Kidney epithelial cell (primary cell): ENCODE measurements at regions not wholly inside any gene's neighbourhood (a gene's known extent, or its start where the extent isn't known, plus 50 kb on each side); places are given as distances from the start of the nearest gene placed in this dataset.
"Not testable (repeated sequence)": the region's sequence is repeated elsewhere in the genome, so short reads cannot be mapped to it uniquely, and the experiment has no call there.

Source experiments
- DNase-seq: peaks from one replicate; pipeline ENCODE4 v3.0.0-alpha.2; 2010; ENCODE audit warnings: low read depth
- H3K27me3 ChIP-seq: 2 replicates; pipeline ENCODE4 v1.6.0; 2011; ENCODE audit warnings: low read length; ENCODE audit not compliant: control insufficient read depth, insufficient read depth
- H3K36me3 ChIP-seq: 2 replicates; pipeline ENCODE4 v1.5.1; 2011; ENCODE audit warnings: low read length; ENCODE audit not compliant: control insufficient read depth, insufficient read depth
- H3K4me3 ChIP-seq: 2 replicates; pipeline ENCODE4 v1.5.1; 2011; ENCODE audit warnings: low read depth, mild to moderate bottlenecking, control low read depth, low read length
- CTCF ChIP-seq: IDR thresholded peaks from 2 replicates; pipeline ENCODE4 v1.5.1; 2011; ENCODE audit warnings: mild to moderate bottlenecking, moderate library complexity, low read length, control low read depth, inconsistent platforms; ENCODE audit not compliant: insufficient read depth, poor library complexity, severe bottlenecking

GRCh38 chr19:13681509-13681908 lies 82.8 kb upstream of the MRI1 start:
- no peak for TF ChIP-seq CTCF
- DNase-seq = no peak
- no peaks in the 10 kb centered on the region for H3K36me3 ChIP-seq
- H3K27me3 ChIP-seq = no peaks in the 10 kb centered on the region
- no peak overlapping the region for H3K4me3 ChIP-seq

GRCh38 chr19:13680708-13681360 lies 83.5 kb upstream of the MRI1 start:
- not testable (repeated sequence) for H3K36me3 ChIP-seq, H3K4me3 ChIP-seq, H3K27me3 ChIP-seq, DNase-seq

- not testable (repeated sequence) for H3K4me3 ChIP-seq, DNase-seq, H3K27me3 ChIP-seq, H3K36me3 ChIP-seq
These were observed 87.4 kb upstream of the MRI1 start for GRCh38 chr19:13676967-13677366.

- H3K36me3 ChIP-seq = not testable (repeated sequence)
These were observed 91.7 kb upstream of the MRI1 start for GRCh38 chr19:13672480-13673175.

GRCh38 chr19:13670846-13671245 lies 93.5 kb upstream of the MRI1 start:
- no peaks in the 10 kb centered on the region for H3K27me3 ChIP-seq
- no peaks in the 10 kb centered on the region for H3K36me3 ChIP-seq
- no peak for TF ChIP-seq CTCF
- H3K4me3 ChIP-seq = no peak overlapping the region
- no peak for DNase-seq

More at GRCh38 chr19:13672480-13673175, 91.7 kb upstream of the MRI1 start:
- DNase-seq, H3K4me3 ChIP-seq, H3K27me3 ChIP-seq: not testable (repeated sequence)

- DNase-seq = no peak
- Histone ChIP-seq H3K36me3 (no peaks in the 10 kb centered on the region), H3K27me3 (no peaks in the 10 kb centered on the region), H3K4me3 (no peak overlapping the region)
- no peak for TF ChIP-seq CTCF
These were observed 94.5 kb upstream of the MRI1 start for GRCh38 chr19:13669780-13670355.

- Histone ChIP-seq H3K36me3 (no peaks in the 10 kb centered on the region), H3K4me3 (no peak overlapping the region), H3K27me3 (no peaks in the 10 kb centered on the region)
- TF ChIP-seq CTCF = no peak
- DNase-seq = no peak
These were observed 95.4 kb upstream of the MRI1 start for GRCh38 chr19:13668964-13669363.
